ENCODE measurements at regions not wholly inside any gene's neighbourhood (a gene's known extent, or its start where the extent isn't known, plus 50 kb on each side); places are given as distances from the start of the nearest gene placed in this dataset.

- TF ChIP-seq GATA2 (IDR thresholded peaks at IDR 0.05; ENCODE audit: low read depth, low read length) (no peak), GATA3 (IDR thresholded peaks at IDR 0.05; ENCODE audit: low read depth, low read length) (no peak)
These were observed 118.5 kb upstream of the TWIST2 start for GRCh38 chr2:238729261-238729935.

All from SH-SY5Y (cell line).